ENCODE measurements at regions not wholly inside any gene's neighbourhood (a gene's known extent, or its start where the extent isn't known, plus 50 kb on each side); places are given as distances from the start of the nearest gene placed in this dataset.

GRCh38 chr21:24727803-24728440, 879.4 kb downstream of the MRPL39 start:
- Mint-ChIP-seq H3K4me1 (no peaks in the 10 kb centered on the region), H3K36me3 (no peaks in the 10 kb centered on the region), H3K27ac (no peak overlapping the region), H3K9me3 (peaks cover 0 to 1% (median 0%) of the 10 kb centered on the region in 8 donors), H3K4me3 (no peak overlapping the region), H3K27me3 (no peaks in the 10 kb centered on the region)
- H3K4me1 ChIP-seq (ENCODE audit: insufficient read depth, low read length), result no peaks in the 10 kb centered on the region
- DNase-seq, result no peak
- no peaks in the 10 kb centered on the region for H3K27me3 ChIP-seq (ENCODE audit: insufficient read depth, low read length)
- H3K36me3 ChIP-seq (ENCODE audit: insufficient read depth, low read length), result no peaks in the 10 kb centered on the region
- intact Hi-C loops (cut with micrococcal nuclease), result no loop called here
- H3K4me3 ChIP-seq (ENCODE audit: low read length in 2 of 2), result no peak overlapping the region
- H3K27ac ChIP-seq (ENCODE audit: low read depth, low read length), result no peak overlapping the region
- ChIA-PET CTCF (ENCODE audit: partially characterized antibody) (no interaction called here), POLR2A (ENCODE audit: partially characterized antibody) (no interaction called here)
- no peaks in the 10 kb centered on the region for H3K9me3 ChIP-seq (ENCODE audit: control insufficient read depth in 1 of 2, low read length in 2 of 2)

- ChIA-PET CTCF (ENCODE audit: partially characterized antibody) (no interaction called here), POLR2A (ENCODE audit: partially characterized antibody) (no interaction called here)
- no peak for DNase-seq
- no peaks in the 10 kb centered on the region for H3K27me3 Mint-ChIP-seq
- no peaks in the 10 kb centered on the region for H3K4me1 ChIP-seq (ENCODE audit: insufficient read depth, low read length)
- H3K9me3 Mint-ChIP-seq, result peaks cover 0 to 4% (median 0%) of the 10 kb centered on the region in 8 donors
- intact Hi-C loops (cut with micrococcal nuclease), result no loop called here
- no peaks in the 10 kb centered on the region for H3K9me3 ChIP-seq (ENCODE audit: control insufficient read depth in 1 of 2, low read length in 2 of 2)
- H3K27ac Mint-ChIP-seq, result no peak overlapping the region
- no peaks in the 10 kb centered on the region for H3K4me1 Mint-ChIP-seq
- no peak overlapping the region for H3K4me3 Mint-ChIP-seq
- no peak overlapping the region for H3K27ac ChIP-seq (ENCODE audit: low read depth, low read length)
- H3K27me3 ChIP-seq (ENCODE audit: insufficient read depth, low read length), result no peaks in the 10 kb centered on the region
- H3K36me3 ChIP-seq (ENCODE audit: insufficient read depth, low read length), result no peaks in the 10 kb centered on the region
- no peaks in the 10 kb centered on the region for H3K36me3 Mint-ChIP-seq
- no peak overlapping the region for H3K4me3 ChIP-seq (ENCODE audit: low read length in 2 of 2)
Observed at GRCh38 chr21:24716281-24716918, 890.9 kb downstream of the MRPL39 start.

- no peak overlapping the region for H3K27ac ChIP-seq (ENCODE audit: low read depth, low read length)
- H3K36me3 Mint-ChIP-seq, result no peaks in the 10 kb centered on the region
- intact Hi-C loops (cut with micrococcal nuclease), result no loop called here
- H3K4me1 Mint-ChIP-seq, result no peaks in the 10 kb centered on the region
- H3K4me3 Mint-ChIP-seq, result no peak overlapping the region
- POLR2A ChIA-PET (ENCODE audit: partially characterized antibody), result no interaction called here
- CTCF ChIA-PET (ENCODE audit: partially characterized antibody), result no interaction called here
- no peaks in the 10 kb centered on the region for H3K27me3 Mint-ChIP-seq
- no peaks in the 10 kb centered on the region for H3K4me1 ChIP-seq (ENCODE audit: insufficient read depth, low read length)
- H3K9me3 Mint-ChIP-seq, result peaks cover 0 to 7% (median 0%) of the 10 kb centered on the region in 8 donors
- no peak overlapping the region for H3K4me3 ChIP-seq (ENCODE audit: low read length in 2 of 2)
- no peak overlapping the region for H3K27ac Mint-ChIP-seq
- H3K36me3 ChIP-seq (ENCODE audit: insufficient read depth, low read length), result no peaks in the 10 kb centered on the region
- no peaks in the 10 kb centered on the region for H3K9me3 ChIP-seq (ENCODE audit: control insufficient read depth in 1 of 2, low read length in 2 of 2)
- H3K27me3 ChIP-seq (ENCODE audit: insufficient read depth, low read length), result no peaks in the 10 kb centered on the region
- DNase-seq, result no peak
Observed at GRCh38 chr21:24714646-24715200, 892.6 kb downstream of the MRPL39 start.

- Histone ChIP-seq H3K27me3 (ENCODE audit: insufficient read depth, low read length) (no peaks in the 10 kb centered on the region), H3K4me1 (ENCODE audit: insufficient read depth, low read length) (no peaks in the 10 kb centered on the region), H3K9me3 (ENCODE audit: control insufficient read depth in 1 of 2, low read length in 2 of 2) (no peaks in the 10 kb centered on the region), H3K27ac (ENCODE audit: low read depth, low read length) (no peak overlapping the region), H3K36me3 (ENCODE audit: insufficient read depth, low read length) (no peaks in the 10 kb centered on the region), H3K4me3 (ENCODE audit: low read length in 2 of 2) (no peak overlapping the region)
- CTCF ChIA-PET (ENCODE audit: partially characterized antibody), result no interaction called here
- no peaks in the 10 kb centered on the region for H3K27me3 Mint-ChIP-seq
- H3K4me3 Mint-ChIP-seq, result no peak overlapping the region
- H3K4me1 Mint-ChIP-seq, result no peaks in the 10 kb centered on the region
- H3K27ac Mint-ChIP-seq, result no peak overlapping the region
- DNase-seq, result no peak
- no peaks in the 10 kb centered on the region for H3K36me3 Mint-ChIP-seq
- H3K9me3 Mint-ChIP-seq, result peaks cover 0 to 7% (median 1%) of the 10 kb centered on the region in 8 donors
- intact Hi-C loops (cut with micrococcal nuclease), result no loop called here
- POLR2A ChIA-PET (ENCODE audit: partially characterized antibody), result no interaction called here
Observed at GRCh38 chr21:24705201-24705600, 902.1 kb downstream of the MRPL39 start.

- H3K9me3 Mint-ChIP-seq, result peaks cover 0 to 14% (median 1%) of the 10 kb centered on the region in 8 donors
- CTCF ChIA-PET (ENCODE audit: partially characterized antibody), result no interaction called here
- Histone ChIP-seq H3K27me3 (ENCODE audit: insufficient read depth, low read length) (no peaks in the 10 kb centered on the region), H3K36me3 (ENCODE audit: insufficient read depth, low read length) (no peaks in the 10 kb centered on the region), H3K27ac (ENCODE audit: low read depth, low read length) (no peak overlapping the region), H3K4me3 (ENCODE audit: low read length in 2 of 2) (no peak overlapping the region), H3K4me1 (ENCODE audit: insufficient read depth, low read length) (no peaks in the 10 kb centered on the region), H3K9me3 (ENCODE audit: control insufficient read depth in 1 of 2, low read length in 2 of 2) (no peaks in the 10 kb centered on the region)
- H3K4me3 Mint-ChIP-seq, result no peak overlapping the region
- intact Hi-C loops (cut with micrococcal nuclease), result no loop called here
- H3K27ac Mint-ChIP-seq, result no peak overlapping the region
- no peaks in the 10 kb centered on the region for H3K4me1 Mint-ChIP-seq
- no peaks in the 10 kb centered on the region for H3K36me3 Mint-ChIP-seq
- POLR2A ChIA-PET (ENCODE audit: partially characterized antibody), result no interaction called here
- no peaks in the 10 kb centered on the region for H3K27me3 Mint-ChIP-seq
- no peak for DNase-seq
Observed at GRCh38 chr21:24693779-24694178, 913.5 kb downstream of the MRPL39 start.

GRCh38 chr21:24681456-24681855, 925.8 kb downstream of the MRPL39 start:
- Histone ChIP-seq H3K27ac (ENCODE audit: low read depth, low read length) (no peak overlapping the region), H3K36me3 (ENCODE audit: insufficient read depth, low read length) (no peaks in the 10 kb centered on the region), H3K27me3 (ENCODE audit: insufficient read depth, low read length) (no peaks in the 10 kb centered on the region), H3K9me3 (ENCODE audit: control insufficient read depth in 1 of 2, low read length in 2 of 2) (no peaks in the 10 kb centered on the region), H3K4me3 (ENCODE audit: low read length in 2 of 2) (no peak overlapping the region), H3K4me1 (ENCODE audit: insufficient read depth, low read length) (no peaks in the 10 kb centered on the region)
- POLR2A ChIA-PET (ENCODE audit: partially characterized antibody), result no interaction called here
- no peaks in the 10 kb centered on the region for H3K36me3 Mint-ChIP-seq
- DNase-seq, result no peak
- no peaks in the 10 kb centered on the region for H3K4me1 Mint-ChIP-seq
- CTCF ChIA-PET (ENCODE audit: partially characterized antibody), result no interaction called here
- H3K27ac Mint-ChIP-seq, result no peak overlapping the region
- H3K27me3 Mint-ChIP-seq, result no peaks in the 10 kb centered on the region
- intact Hi-C loops (cut with micrococcal nuclease), result no loop called here
- no peak overlapping the region for H3K4me3 Mint-ChIP-seq
- peaks cover 0 to 4% (median 1%) of the 10 kb centered on the region in 8 donors for H3K9me3 Mint-ChIP-seq

GRCh38 chr21:24671901-24672300, 935.4 kb downstream of the MRPL39 start:
- POLR2A ChIA-PET (ENCODE audit: partially characterized antibody), result no interaction called here
- intact Hi-C loops (cut with micrococcal nuclease), result no loop called here
- Histone ChIP-seq H3K27ac (ENCODE audit: low read depth, low read length) (no peak overlapping the region), H3K27me3 (ENCODE audit: insufficient read depth, low read length) (no peaks in the 10 kb centered on the region), H3K9me3 (ENCODE audit: control insufficient read depth in 1 of 2, low read length in 2 of 2) (no peaks in the 10 kb centered on the region), H3K4me3 (ENCODE audit: low read length in 2 of 2) (no peak overlapping the region), H3K36me3 (ENCODE audit: insufficient read depth, low read length) (no peaks in the 10 kb centered on the region), H3K4me1 (ENCODE audit: insufficient read depth, low read length) (no peaks in the 10 kb centered on the region)
- Mint-ChIP-seq H3K9me3 (peaks cover 0 to 3% (median 0%) of the 10 kb centered on the region in 8 donors), H3K36me3 (no peaks in the 10 kb centered on the region), H3K27me3 (no peaks in the 10 kb centered on the region), H3K4me1 (no peaks in the 10 kb centered on the region), H3K4me3 (no peak overlapping the region), H3K27ac (no peak overlapping the region)
- CTCF ChIA-PET (ENCODE audit: partially characterized antibody), result no interaction called here
- DNase-seq, result no peak

Measured in CD4-positive, alpha-beta memory T cell (primary cell).